LNCaP clone FGC (cell line): ENCODE measurements at regions not wholly inside any gene's neighbourhood (a gene's known extent, or its start where the extent isn't known, plus 50 kb on each side); places are given as distances from the start of the nearest gene placed in this dataset.

Experiments
- DNase-seq: peaks from one replicate; pipeline ENCODE4 v3.0.0-alpha.2; 2011; ENCODE audit warnings: low read depth
- H3K4me3 ChIP-seq: 2 replicates; pipeline ENCODE4 v1.5.1; 2011; ENCODE audit warnings: mild to moderate bottlenecking, low read depth, low read length, control low read depth
- TF ChIP-seq, protein P1 (sequence below): IDR thresholded peaks from 2 replicates; pipeline ENCODE4 v1.5.1; 2012; ENCODE audit warnings: mild to moderate bottlenecking; ENCODE audit not compliant: control insufficient read depth, insufficient read depth; ENCODE audit errors: extremely low read depth

DNA sequence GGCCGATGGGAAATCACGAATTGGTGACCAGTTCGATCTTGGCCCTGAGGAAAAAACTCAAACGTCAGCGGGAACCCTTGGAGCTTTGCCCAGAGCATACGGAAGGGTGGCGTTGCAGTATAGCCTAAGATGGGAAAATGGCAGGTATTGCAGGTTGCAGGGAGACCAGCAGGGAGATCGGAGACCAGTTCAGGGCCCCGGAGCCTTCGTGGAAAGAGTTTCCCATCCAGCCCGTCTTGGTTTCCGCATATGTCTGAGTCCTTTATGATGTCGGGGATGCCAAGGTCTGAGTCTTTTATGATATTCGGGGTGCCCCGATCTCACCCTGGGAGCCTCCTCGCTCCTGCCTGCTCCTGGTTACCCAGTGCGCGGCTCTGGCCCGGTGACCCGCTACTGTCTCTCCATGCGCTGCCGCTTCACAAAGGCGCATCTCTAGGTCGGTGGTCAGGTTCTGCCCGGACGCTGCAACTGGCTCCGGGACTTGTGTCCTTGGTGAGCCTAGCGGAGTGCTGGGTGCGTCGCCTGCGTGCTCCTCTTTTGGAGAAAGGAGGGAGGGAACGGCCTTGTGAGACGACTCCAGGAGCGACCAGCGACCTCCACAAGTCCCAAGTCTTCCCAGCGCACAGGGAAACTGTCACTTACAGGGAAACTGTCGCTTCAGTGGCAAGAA, 94.2 kb downstream of the PRKAB2 start:
- no peak overlapping the region for H3K4me3 ChIP-seq
- TF ChIP-seq, protein P1, sequence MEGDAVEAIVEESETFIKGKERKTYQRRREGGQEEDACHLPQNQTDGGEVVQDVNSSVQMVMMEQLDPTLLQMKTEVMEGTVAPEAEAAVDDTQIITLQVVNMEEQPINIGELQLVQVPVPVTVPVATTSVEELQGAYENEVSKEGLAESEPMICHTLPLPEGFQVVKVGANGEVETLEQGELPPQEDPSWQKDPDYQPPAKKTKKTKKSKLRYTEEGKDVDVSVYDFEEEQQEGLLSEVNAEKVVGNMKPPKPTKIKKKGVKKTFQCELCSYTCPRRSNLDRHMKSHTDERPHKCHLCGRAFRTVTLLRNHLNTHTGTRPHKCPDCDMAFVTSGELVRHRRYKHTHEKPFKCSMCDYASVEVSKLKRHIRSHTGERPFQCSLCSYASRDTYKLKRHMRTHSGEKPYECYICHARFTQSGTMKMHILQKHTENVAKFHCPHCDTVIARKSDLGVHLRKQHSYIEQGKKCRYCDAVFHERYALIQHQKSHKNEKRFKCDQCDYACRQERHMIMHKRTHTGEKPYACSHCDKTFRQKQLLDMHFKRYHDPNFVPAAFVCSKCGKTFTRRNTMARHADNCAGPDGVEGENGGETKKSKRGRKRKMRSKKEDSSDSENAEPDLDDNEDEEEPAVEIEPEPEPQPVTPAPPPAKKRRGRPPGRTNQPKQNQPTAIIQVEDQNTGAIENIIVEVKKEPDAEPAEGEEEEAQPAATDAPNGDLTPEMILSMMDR = no peak
- DNase-seq = no peak

DNA sequence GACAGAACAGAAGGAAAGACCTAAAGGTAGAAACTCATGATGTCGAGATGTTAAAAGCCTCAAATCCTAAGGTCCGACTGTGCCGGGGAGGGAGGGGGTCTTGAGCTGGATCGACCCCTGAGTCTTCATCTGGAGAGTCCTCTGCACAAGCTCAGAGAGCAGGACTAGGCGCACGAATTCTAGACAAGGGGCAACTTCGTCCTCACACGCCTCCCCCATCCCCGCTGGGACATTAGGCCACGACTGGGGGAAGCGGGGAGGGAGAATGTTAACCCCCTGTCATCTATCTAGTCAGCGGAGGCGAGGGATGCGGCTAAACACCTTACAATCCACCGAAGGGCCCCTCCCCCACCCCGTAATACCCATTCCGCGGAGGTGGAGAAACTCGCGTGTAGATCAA, 94.7 kb downstream of the PRKAB2 start:
- no peak overlapping the region for H3K4me3 ChIP-seq
- no peak for DNase-seq
- TF ChIP-seq, protein P1 = no peak

DNA sequence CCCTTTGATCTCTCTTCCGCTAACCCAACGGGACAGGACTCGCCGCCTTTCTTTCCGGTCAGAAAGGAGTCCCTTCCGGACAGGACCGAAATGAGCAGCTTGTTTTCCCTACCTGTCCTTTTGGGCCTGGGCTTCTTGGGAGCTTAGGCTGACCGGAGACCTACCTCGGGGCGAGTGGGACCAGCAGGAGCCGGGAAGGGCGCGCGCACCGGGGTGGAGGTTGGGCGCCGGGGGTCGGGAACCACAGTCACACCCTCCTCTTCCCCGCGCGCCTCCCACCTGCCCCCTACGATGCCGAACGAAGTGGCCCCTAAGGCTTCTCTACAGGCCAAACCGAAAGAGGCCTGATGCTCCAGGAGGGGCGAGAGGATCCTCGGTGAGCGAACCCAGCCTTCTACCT, 95.2 kb downstream of the PRKAB2 start:
- TF ChIP-seq, protein P1 = no peak
- DNase-seq = no peak
- H3K4me3 ChIP-seq = no peak overlapping the region

DNA sequence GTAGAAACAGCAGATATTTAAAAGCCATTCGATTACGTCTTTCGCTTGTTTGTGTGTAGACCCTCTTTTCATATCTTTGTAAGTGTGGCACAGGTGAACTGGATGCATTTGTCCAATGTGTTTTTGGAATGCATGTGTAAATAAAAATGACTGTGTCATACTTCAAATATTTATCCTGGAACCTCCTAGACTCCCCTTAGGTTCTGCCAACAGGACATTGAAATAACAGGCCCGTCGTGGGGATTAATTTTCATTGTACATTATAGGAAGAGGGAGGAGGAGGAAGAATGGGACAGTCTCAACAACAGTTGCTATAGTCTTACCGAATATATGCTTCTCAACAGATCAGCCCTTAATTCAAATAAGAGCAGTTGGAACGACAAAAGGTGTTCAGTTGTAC, 95.8 kb downstream of the PRKAB2 start:
- TF ChIP-seq, protein P1 = no peak
- peak; percentile 71 for DNase-seq
- H3K4me3 ChIP-seq = no peak overlapping the region

DNA sequence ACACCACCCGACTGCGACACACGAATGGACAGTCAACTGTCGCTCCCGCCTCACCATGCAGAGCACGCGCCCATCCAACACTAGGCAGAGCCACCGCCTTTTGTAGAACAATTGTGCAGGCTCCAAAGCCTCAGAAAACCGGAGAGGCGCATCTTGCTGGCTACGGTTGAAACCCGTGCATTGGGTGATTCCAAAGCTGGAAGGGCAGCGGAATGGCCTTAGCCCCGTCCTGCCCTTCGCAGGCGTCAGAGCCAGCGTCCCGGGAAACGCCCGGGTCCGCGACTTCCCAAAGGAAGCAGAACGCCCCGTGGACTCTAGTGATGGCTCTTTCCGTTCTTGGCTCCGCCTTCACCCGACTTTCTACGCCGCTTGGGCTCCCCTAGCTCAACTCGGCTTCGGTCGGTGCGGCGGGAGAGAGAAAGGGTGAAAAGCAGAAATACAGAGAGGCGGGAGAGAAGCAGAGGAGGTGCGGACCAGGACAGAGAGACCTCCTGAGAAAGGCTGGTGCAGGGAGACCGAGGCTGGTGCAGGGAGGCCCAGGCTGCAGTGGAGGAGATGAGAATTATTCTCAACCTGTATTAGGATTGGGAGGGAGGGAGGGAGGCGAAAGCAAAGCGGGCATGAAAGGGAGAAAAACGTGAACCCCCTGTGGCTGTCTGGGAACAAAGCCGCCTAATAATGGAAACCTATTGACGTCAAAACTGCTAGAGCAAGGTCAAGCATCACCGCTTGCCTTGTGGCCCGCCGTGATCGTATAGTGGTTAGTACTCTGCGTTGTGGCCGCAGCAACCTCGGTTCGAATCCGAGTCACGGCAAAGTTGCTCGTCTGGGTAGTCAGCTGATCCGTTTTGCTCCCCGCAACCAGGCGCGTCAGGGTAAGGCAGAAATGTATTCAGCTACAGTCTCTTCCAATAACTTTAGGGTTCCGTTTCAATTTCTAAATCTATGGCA, 99.5 kb downstream of the PRKAB2 start:
- TF ChIP-seq, protein P1 = no peak
- H3K4me3 ChIP-seq = no peak overlapping the region
- no peak for DNase-seq

GRCh38 chr1:147071142-147071541, 101.1 kb downstream of the PRKAB2 start:
- H3K4me3 ChIP-seq = no peak overlapping the region

More at GRCh38 chr1:147071142-147071541, 101.1 kb downstream of the PRKAB2 start:
- TF ChIP-seq, protein P1 = no peak
- DNase-seq = no peak
